Bronchial epithelial cell (primary cell): ENCODE measurements at regions not wholly inside any gene's neighbourhood (a gene's known extent, or its start where the extent isn't known, plus 50 kb on each side); places are given as distances from the start of the nearest gene placed in this dataset.

Source experiments
- DNase-seq: peaks from one replicate; pipeline ENCODE4 v3.0.0-alpha.2; 2010; ENCODE audit warnings: low read depth
- FAIRE-seq: peaks from 2 replicates; lab custom pipeline; 2011; peaks lifted over from hg19 to GRCh38; lab: Jason Lieb, UNC
- H3K27me3 ChIP-seq: 2 replicates; pipeline ENCODE4 v1.5.1; 2011; ENCODE audit warnings: low read length; ENCODE audit not compliant: control insufficient read depth, insufficient read depth
- H3K36me3 ChIP-seq: 2 replicates; pipeline ENCODE4 v1.5.1; 2011; ENCODE audit warnings: low read length; ENCODE audit not compliant: control insufficient read depth, insufficient read depth
- H3K4me3 ChIP-seq: 2 replicates; pipeline ENCODE4 v1.5.1; 2011; ENCODE audit warnings: mild to moderate bottlenecking, low read depth, low read length, control low read depth
- TF ChIP-seq, protein P1 (sequence below): IDR thresholded peaks from 2 replicates; pipeline ENCODE4 v1.5.1; 2011; ENCODE audit warnings: mild to moderate bottlenecking, moderate library complexity, low read length, control low read depth, inconsistent platforms; ENCODE audit not compliant: insufficient read depth, severe bottlenecking

DNA sequence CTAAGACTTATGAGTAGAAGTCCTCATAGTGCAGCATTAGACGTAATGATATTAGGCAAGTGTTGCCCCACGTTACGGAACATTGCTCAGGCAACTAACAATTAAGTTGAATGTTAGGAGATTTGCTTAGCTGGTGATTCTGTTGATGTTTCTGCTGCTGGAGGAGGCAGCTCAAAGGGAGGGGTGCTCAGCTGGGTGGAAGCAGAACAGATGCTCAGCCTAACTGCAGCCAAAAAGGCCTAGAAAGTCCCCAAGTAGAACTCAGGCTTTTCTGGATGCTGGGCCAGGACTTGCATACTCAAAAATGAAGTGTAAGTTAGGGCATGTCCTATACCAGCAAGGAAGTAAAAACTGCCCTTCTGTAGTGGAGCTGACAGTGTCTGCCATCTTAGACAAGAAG is 201.4 kb downstream of the ADRA2A start:
- Histone ChIP-seq H3K36me3 (no peaks in the 10 kb centered on the region), H3K4me3 (no peak overlapping the region), H3K27me3 (no peaks in the 10 kb centered on the region)
- DNase-seq (no peak), FAIRE-seq (no peak)
- TF ChIP-seq, protein P1, sequence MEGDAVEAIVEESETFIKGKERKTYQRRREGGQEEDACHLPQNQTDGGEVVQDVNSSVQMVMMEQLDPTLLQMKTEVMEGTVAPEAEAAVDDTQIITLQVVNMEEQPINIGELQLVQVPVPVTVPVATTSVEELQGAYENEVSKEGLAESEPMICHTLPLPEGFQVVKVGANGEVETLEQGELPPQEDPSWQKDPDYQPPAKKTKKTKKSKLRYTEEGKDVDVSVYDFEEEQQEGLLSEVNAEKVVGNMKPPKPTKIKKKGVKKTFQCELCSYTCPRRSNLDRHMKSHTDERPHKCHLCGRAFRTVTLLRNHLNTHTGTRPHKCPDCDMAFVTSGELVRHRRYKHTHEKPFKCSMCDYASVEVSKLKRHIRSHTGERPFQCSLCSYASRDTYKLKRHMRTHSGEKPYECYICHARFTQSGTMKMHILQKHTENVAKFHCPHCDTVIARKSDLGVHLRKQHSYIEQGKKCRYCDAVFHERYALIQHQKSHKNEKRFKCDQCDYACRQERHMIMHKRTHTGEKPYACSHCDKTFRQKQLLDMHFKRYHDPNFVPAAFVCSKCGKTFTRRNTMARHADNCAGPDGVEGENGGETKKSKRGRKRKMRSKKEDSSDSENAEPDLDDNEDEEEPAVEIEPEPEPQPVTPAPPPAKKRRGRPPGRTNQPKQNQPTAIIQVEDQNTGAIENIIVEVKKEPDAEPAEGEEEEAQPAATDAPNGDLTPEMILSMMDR = no peak

DNA sequence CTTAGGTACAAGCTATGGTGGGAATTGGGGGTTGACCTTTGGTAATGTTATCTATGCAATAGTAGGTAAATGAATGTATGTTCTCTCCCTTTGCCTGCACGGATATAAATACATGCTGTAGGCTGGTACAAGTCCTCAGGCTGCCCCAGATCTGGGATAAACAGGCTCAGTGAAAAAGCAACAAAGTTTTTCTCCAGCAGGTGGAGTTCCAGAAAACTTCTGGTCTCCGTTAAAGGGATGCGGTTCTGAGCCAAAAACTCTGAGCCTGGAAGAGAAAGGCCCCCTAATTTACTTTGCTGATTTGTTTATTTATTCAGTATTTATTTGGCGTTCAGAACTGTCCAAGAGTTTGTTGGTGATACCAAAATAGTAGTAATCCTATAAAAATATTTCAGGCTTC is 204.7 kb downstream of the ADRA2A start:
- Histone ChIP-seq H3K4me3 (no peak overlapping the region), H3K36me3 (no peaks in the 10 kb centered on the region), H3K27me3 (no peaks in the 10 kb centered on the region)
- no peak for FAIRE-seq
- no peak for DNase-seq
- TF ChIP-seq, protein P1 = no peak

DNA sequence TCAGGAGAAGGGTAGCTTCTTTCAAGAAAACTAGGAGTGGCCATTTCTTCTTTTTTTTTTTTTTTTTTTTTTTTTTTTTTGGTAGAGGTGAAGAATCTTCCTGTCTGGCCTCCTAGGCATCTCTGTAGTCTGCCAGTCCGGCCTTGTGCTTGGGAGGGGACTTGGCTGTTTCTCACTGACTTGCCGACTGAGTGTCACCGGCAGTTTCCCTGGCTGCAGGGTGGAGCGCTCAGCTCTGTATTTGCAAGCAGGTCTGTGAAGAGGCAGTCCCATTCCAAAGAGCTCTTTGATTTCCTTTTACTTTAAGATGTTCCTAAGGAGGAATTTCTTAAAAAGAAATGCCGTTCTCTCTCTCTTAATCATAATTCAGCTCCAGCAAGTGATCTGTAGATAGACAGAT is 212.6 kb downstream of the ADRA2A start:
- no peaks in the 10 kb centered on the region for H3K36me3 ChIP-seq
- H3K27me3 ChIP-seq = no peaks in the 10 kb centered on the region
- no peak overlapping the region for H3K4me3 ChIP-seq
- no peak for DNase-seq
- FAIRE-seq = no peak
- TF ChIP-seq, protein P1 = no peak

DNA sequence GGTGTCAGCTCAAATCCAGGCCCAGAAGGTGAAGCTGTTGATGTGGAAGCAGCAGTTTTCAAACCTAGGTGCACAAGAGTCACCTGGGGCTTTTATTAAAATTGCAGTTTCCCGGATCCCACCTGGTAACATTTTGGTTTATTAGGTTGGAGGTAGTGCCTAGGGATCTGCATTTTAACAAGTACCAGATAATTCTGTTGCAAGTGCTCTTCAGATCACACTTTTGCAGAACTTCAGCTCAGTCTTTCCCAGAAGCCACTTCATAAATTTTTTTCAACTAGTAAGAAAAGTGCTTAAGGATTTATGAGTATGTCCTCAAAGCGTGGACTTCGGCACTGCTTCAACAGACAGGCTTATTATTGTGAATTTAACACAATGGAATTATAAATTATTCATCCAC is 213.8 kb downstream of the ADRA2A start:
- H3K27me3 ChIP-seq = no peaks in the 10 kb centered on the region
- no peak for FAIRE-seq
- TF ChIP-seq, protein P1 = no peak

DNA sequence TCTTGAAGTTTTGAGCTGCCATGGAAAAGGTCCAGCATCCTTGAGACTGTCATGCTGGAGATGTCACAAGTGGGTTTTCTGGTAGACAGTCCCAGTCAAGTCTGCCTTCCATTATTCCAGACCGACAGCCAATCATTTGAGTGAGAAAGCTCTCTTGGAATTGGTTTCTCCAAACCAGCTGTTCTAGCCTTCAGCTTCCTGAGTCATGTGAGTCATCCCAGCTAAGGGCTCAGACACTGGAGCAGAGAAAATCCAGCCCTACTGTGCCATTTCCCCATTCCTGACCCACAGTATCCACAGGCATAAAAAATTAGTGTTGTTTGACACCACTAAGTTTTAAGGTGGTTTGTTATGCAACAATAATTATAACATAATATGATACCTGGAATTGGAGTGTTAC is 219.0 kb downstream of the ADRA2A start:
- FAIRE-seq (no peak), DNase-seq (no peak)
- H3K4me3 ChIP-seq = no peak overlapping the region
- TF ChIP-seq, protein P1 = no peak
- H3K36me3 ChIP-seq = no peaks in the 10 kb centered on the region
- H3K27me3 ChIP-seq = no peaks in the 10 kb centered on the region

More for the DNA sequence above, 213.8 kb downstream of the ADRA2A start:
- H3K36me3 ChIP-seq = no peaks in the 10 kb centered on the region
- no peak for DNase-seq
- no peak overlapping the region for H3K4me3 ChIP-seq

DNA sequence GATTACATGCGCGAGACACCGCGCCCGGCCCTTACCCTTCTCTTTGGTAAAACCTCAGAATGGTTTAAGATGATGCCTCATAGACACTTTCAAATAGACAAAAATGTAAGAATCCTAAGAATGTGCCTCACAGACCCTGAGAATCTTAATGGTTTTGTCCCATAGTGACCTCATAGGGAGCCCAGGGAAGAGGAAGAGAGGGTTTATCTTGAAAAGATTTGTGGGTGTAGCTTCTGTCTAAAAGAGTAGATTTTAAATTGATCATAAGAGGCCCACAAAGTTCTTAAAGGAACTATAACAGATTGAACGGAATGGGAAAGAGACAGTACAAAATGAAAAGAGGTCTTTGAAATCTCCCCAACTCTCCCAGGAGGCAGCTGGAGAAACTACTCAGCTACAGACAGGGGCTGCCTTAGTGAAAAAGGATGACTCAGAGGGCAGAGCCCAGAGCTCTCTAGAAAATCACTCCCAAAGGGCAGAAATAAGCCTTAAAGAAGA is 220.6 kb downstream of the ADRA2A start:
- no peak for DNase-seq

More for the DNA sequence above, 220.6 kb downstream of the ADRA2A start:
- Histone ChIP-seq H3K36me3 (no peaks in the 10 kb centered on the region), H3K4me3 (no peak overlapping the region), H3K27me3 (no peaks in the 10 kb centered on the region)
- TF ChIP-seq, protein P1 = no peak
- FAIRE-seq = no peak
